Epithelial cell of proximal tubule (primary cell): ENCODE measurements at regions not wholly inside any gene's neighbourhood (a gene's known extent, or its start where the extent isn't known, plus 50 kb on each side); places are given as distances from the start of the nearest gene placed in this dataset.

Experiments used
- DNase-seq: peaks from one replicate; pipeline ENCODE4 v3.0.0-alpha.2; 2011; ENCODE audit warnings: low read depth
- H3K4me3 ChIP-seq: 2 replicates; pipeline ENCODE4 v1.5.1; 2011; ENCODE audit warnings: low read depth, mild to moderate bottlenecking, low read length
- CTCF ChIP-seq: conservative IDR thresholded peaks from 2 replicates; pipeline ENCODE4 v1.5.1; 2012; ENCODE audit warnings: low read depth, mild to moderate bottlenecking, low read length

GRCh38 chr5:74543162-74543995, 97.1 kb downstream of the ENC1 start:
- peak; percentile 82 for DNase-seq
- peak overlapping the region; percentile 34 for H3K4me3 ChIP-seq
- TF ChIP-seq CTCF = no peak

- H3K4me3 ChIP-seq = no peak overlapping the region
- peak; percentile 19 for TF ChIP-seq CTCF
- no peak for DNase-seq
Observed at GRCh38 chr5:74542482-74542881, 98.0 kb downstream of the ENC1 start.

GRCh38 chr5:74541381-74541781, 99.1 kb downstream of the ENC1 start:
- TF ChIP-seq CTCF = no peak
- no peak for DNase-seq
- no peak overlapping the region for H3K4me3 ChIP-seq

- no peak for TF ChIP-seq CTCF
- H3K4me3 ChIP-seq = no peak overlapping the region
- no peak for DNase-seq
Observed at GRCh38 chr5:74540622-74541021, 99.9 kb downstream of the ENC1 start.

GRCh38 chr5:74539986-74540385, 100.5 kb downstream of the ENC1 start:
- no peak for TF ChIP-seq CTCF

GRCh38 chr5:74538206-74538661, 102.3 kb downstream of the ENC1 start:
- H3K4me3 ChIP-seq = no peak overlapping the region
- no peak for DNase-seq
- no peak for TF ChIP-seq CTCF

More at GRCh38 chr5:74539986-74540385, 100.5 kb downstream of the ENC1 start:
- no peak for DNase-seq
- H3K4me3 ChIP-seq = no peak overlapping the region

- TF ChIP-seq CTCF = no peak
- H3K4me3 ChIP-seq = no peak overlapping the region
- no peak for DNase-seq
Observed at GRCh38 chr5:74536658-74537057, 103.9 kb downstream of the ENC1 start.
